ENCODE measurements at regions not wholly inside any gene's neighbourhood (a gene's known extent, or its start where the extent isn't known, plus 50 kb on each side); places are given as distances from the start of the nearest gene placed in this dataset.

DNA sequence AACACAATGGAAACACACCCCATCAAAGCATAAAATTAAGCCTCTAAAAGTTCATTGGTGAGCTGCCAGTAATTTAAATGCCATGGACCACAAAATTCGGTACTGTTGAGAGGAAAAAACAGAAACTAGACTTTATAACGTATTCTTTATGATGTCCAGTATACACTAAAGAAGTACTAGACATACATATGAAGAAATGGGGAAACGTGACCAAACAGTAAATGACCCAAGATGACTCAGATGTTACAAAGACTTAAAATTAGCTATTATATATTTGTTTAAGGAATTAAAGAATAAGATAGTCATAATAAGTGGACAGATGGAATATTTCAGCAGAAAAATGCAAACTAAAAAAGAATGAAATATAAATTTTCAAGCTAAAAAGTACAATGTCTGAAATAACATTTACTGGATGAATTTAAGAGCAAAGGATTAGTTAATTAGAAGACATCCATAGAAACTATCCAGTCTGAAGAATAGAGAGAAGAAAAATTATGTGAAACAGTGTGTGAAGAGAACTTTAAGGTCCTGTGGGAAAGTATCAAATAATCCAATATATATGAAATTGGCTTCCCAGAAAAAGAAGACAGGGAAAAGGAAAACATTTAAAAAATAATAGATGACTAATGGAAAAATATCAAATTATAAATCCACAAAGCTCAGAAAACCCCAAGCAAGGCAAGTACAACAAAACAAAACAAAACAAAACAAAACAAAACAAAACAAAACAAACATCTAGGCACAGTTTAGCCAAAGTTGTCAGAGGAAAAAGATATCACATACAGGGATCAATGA lies 69.4 kb downstream of the SAMD9 start:
- H3K4me3 ChIP-seq (ENCODE audit: low read length) = no peak overlapping the region
- TF ChIP-seq ZNF274 (IDR thresholded peaks at IDR 0.05; ENCODE audit: low read depth, low read length) = no peak

DNA sequence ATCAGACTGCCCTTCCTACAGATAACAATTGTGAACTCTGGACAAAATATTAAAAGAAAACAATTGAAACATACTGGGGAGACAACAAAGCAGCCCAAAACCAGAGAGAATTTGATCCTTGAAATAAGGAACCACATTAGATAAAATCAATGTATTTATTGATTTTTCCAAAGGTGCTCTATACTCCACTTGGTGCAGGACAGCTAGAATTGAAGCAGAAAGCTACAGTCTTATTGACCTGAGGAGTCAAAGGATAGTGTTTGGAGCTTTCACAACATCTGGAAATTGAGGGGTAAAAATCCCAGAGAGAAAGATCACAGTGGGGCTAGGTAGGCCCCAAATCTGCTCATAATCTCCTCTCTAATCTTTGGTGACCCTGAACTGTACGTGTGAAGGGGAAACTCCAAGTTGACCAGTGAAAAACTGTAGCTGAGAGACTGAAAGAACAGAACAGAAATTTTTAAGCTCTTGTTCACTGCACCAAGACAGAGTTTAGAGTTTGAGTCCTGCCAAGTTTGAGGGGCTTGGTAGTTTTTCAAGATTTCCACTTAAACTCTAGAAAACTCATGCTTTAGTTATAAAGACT lies 70.2 kb downstream of the SAMD9 start:
- H3K4me3 ChIP-seq (ENCODE audit: low read length) = no peak overlapping the region
- TF ChIP-seq ZNF274 (IDR thresholded peaks at IDR 0.05; ENCODE audit: low read depth, low read length) = no peak

DNA sequence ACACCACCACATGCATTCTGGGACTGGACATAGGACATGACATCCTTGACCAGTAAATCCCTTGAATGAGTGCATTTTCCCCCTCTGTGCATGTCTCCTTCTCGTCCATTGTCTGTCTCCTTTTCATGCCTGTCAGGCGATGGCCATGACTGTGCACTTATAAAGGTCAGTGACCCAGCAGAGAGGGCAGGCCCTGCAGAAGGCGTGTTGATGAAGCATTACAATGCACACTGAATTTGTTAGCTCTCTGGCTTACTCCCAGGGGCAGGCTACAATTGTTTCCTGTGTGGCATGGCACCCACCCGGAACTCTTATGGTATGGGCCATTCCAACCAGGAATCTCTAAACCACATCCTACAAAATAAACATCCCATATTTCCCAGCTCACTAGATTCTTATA lies 71.1 kb downstream of the SAMD9 start:
- H3K4me3 ChIP-seq (ENCODE audit: low read length) = no peak overlapping the region
- no peak for TF ChIP-seq ZNF274 (IDR thresholded peaks at IDR 0.05; ENCODE audit: low read depth, low read length)

DNA sequence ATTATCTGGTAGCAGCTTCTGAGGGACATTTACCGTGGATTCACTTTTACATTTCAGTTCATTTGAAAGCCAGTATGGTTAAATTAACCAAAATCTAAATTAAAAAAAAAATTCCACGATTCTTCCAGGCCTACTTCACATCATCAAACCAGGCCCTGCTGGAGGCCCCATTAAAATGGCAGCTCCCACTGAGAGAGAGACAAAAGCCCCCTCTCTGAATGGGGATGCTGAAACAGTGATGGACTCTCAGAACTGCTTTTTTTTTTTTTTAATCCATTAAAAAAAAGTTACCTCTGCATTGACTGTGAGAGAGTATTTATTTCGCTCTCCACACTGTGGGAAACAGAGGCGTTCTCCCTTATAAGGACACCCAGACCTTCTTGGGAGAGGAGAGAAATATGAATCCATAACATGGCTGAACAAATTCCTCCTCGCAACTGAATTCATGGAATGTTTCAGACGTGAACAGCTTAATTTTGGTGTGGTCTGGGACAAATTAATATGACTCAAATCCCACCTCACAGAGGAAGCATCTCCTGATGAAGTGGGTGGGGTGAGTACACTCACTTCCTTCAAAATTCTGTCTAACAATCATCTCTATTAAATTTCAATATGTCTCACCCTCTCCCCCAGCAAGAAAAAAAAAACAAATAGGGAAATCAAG lies 73.5 kb downstream of the SAMD9 start:
- H3K4me3 ChIP-seq (ENCODE audit: low read length) = no peak overlapping the region
- TF ChIP-seq ZNF274 (IDR thresholded peaks at IDR 0.05; ENCODE audit: low read depth, low read length) = no peak

DNA sequence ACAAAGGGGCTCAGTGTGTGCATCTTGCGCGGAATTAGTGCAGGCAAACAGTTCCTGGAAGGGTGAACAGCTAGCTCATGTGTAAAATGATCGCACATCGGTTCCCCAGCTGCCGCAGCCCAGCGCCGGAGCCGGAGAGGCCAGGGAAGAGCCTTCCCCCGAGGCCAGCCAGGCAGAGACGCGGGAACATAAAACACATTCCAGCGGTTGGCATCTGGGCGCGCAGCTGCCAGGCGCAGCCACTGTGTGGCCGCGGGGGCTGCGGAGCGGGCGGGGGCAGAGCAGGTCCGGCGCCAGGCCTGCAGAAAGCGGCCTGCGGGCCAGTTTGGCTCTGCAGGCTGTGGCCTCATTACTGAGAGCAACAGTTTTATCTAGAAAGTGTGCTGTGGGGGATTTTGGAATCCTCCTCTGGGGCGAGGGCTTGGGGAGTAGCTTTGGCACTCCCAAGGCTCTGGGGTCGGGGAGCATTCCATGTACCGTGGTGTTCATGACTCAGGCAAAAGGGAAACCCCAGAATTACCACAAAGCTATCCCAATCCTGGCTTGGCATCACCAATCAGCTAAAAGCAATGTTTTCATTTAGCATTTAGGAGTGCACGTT lies 74.3 kb downstream of the SAMD9 start:
- no peak for TF ChIP-seq ZNF274 (IDR thresholded peaks at IDR 0.05; ENCODE audit: low read depth, low read length)
- H3K4me3 ChIP-seq (ENCODE audit: low read length) = no peak overlapping the region

DNA sequence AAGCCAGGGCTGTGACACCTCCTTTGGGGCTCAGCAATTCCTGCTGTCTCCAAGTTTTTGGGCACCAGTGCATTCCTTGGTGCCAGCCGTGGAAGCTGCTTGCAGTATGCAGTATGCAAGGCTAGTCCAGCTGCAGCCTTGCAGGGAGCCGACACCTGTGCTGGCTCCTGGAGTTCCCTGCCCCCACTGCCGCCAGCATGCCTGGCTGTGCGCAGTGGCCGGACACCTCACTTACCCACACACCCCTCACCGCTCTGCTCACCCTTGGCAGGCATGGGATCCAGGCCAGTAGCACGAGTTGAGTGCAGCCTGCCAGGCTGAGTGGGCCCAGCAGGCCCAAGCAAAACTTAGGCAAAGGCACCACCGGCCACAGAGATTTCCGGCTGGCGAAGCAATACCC lies 77.4 kb downstream of the SAMD9 start:
- no peak for TF ChIP-seq ZNF274 (IDR thresholded peaks at IDR 0.05; ENCODE audit: low read depth, low read length)
- no peak overlapping the region for H3K4me3 ChIP-seq (ENCODE audit: low read length)

DNA sequence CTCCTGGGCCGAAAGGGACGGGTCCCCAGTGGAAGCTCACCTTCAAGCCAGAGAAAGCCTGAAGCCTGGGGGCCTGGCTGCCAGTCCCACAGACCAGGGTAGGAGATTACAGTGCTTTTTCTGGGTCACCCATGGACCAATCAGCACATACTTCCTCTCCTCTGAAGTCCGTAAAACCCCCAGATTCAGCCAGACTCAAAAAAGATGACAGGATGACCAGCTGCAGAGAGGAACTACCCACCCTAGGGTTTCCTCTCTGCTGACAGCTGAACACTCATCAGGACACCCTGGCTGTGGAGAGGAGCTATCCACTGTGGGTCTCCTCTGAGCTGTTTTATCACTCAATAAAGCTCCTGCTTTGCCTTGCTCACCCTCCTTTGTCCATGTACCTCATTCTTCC lies 78.0 kb downstream of the SAMD9 start:
- no peak for TF ChIP-seq ZNF274 (IDR thresholded peaks at IDR 0.05; ENCODE audit: low read depth, low read length)
- no peak overlapping the region for H3K4me3 ChIP-seq (ENCODE audit: low read length)

DNA sequence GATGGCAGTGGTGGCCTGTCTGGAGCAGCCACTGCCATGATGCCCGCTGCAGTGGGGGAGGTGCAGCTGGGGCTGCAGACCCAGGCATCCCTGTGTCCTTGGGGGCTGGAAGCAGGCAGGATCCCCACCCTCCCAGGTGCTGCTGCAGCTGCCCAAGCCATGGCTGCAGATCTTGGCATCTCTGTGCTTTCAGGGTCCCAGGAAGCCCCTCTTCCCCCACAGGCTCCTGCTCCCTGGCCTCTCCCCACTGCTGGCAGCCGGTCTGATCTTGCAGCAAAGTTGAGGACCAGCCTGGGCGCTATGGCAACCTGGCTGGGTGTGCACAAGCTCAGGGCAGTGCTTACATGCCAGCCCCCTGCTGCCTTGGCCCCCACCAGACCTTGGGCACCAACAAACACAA lies 78.5 kb downstream of the SAMD9 start:
- no peak overlapping the region for H3K4me3 ChIP-seq (ENCODE audit: low read length)
- TF ChIP-seq ZNF274 (IDR thresholded peaks at IDR 0.05; ENCODE audit: low read depth, low read length) = no peak

DNA sequence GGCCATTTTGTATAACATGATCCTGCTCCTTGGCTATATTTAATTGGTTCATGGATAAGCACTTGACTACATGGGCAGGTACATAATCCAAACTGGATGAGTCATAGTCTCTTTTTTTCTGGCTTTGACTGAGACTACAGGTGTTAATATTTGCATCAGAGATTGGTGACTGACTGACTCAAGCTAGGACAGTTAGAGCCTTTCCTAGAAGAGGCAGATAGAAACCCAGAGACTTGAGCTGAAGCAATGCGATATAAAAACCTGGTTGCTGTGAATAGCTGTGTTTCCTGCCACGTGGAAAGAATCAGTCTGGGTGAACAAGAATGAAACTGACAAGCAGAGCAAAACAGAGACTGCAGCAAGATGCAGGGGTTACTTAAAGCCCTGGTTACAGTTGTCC lies 81.0 kb downstream of the SAMD9 start:
- no peak overlapping the region for H3K4me3 ChIP-seq (ENCODE audit: low read length)
- TF ChIP-seq ZNF274 (IDR thresholded peaks at IDR 0.05; ENCODE audit: low read depth, low read length) = no peak

DNA sequence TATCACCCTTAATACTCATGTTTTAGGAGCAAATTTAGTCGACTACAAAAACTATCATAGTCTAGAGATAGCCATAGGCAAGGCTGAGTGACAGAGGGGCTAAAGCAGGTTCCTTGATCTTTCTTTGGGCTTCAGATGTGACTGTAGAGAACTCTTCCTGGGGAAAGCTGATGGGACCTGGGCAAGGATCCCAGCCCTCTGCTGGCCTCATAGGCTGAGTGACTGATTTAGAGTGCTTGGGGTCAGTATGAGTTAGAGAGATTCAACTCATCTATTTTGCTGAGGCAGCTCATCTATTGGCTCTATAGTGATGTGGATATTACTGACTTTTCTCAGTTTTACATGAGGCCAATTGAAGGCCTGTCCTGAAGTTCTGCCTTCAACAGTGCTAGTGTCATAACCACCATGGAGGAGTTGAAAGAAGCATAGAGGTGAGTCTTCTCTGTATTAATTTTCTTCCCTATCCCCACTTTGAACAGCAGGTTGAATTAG lies 81.6 kb downstream of the SAMD9 start:
- H3K4me3 ChIP-seq (ENCODE audit: low read length) = no peak overlapping the region
- no peak for TF ChIP-seq ZNF274 (IDR thresholded peaks at IDR 0.05; ENCODE audit: low read depth, low read length)

DNA sequence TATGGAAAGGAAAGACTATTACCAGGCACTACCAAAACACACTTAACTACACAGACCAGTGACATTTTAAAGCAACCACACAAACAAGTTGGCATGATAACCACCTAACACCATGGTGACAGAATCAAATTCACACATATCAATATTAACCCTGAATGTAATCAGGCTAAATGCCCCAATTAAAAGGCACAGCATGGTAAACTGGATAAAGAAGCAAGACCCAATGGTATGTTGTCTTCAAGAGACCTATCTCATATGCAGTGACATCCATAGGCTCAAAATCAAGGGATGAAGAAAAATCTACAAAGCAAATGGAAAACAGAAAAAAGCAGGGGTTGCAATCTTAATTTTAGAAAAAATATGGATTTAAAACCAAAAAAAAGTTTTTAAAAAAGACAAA lies 86.0 kb downstream of the SAMD9 start:
- no peak for TF ChIP-seq ZNF274 (IDR thresholded peaks at IDR 0.05; ENCODE audit: low read depth, low read length)

DNA sequence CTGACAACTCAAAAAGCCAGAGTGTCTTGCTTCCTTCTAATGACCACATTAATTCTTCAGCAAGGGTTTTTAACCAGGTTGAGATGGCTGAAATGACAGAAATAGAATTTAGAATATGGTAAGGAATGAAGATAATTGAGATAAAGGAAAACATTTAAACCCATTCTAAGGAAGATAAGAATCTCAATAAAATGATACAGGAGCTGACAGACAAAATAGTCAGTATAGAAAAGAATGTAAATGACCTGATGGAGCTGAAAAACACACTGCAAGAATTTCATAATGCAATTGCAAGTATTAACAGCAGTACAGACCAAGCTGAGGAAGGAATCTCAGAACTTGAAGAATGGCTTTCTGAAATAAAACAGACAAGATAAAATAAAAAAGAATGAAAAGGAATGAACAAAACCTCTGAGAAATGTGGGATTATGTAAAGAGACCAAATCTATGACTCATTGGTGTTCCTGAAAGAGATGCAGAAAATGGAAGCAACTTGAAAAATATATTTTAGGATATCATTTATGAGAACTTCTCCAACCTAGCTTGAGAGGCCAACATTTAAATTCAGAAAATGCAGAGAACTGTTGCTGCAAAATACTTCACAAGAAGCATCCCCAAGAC lies 87.1 kb downstream of the SAMD9 start:
- no peak for TF ChIP-seq ZNF274 (IDR thresholded peaks at IDR 0.05; ENCODE audit: low read depth, low read length)
- H3K4me3 ChIP-seq (ENCODE audit: low read length) = no peak overlapping the region

More for the DNA sequence above, 86.0 kb downstream of the SAMD9 start:
- no peak overlapping the region for H3K4me3 ChIP-seq (ENCODE audit: low read length)

DNA sequence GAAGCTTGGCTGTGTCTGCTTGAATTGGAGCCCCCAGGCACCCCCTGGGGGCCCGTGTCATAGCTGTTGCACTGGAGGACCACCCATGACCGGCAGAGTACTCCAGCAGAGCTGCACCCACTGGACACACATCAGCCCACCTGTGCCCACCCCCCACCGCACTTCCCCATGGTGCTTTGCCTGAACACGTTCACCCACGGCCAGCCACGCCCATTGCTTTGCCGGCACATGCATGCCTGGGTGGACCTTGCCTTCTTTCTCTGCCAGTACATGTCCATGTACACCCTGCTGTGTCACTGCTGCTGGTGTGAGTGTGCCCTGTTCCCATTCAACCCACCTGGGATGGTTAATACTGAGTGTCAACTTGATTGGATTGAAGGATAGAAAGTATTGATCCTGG lies 88.7 kb downstream of the SAMD9 start:
- H3K4me3 ChIP-seq (ENCODE audit: low read length) = no peak overlapping the region
- no peak for TF ChIP-seq ZNF274 (IDR thresholded peaks at IDR 0.05; ENCODE audit: low read depth, low read length)

DNA sequence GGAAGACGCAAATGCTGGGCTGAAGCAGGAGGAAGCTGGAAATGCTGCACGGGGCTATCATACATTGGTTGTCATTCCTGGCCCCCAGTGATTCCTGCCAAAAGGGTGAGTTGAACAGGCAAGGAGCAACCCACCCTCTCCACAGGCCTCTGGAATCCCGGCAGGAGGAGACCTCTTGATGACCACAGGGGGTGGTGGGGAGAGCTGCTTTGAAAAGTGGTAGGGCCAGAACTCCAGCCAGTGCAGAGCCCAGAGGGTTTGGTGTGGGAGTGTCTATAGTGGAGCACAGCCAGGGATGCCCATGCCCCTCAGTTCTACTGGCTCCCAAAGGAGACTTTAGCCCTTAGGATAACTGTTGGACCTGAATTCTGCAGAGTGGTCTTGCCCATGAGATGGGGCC lies 89.2 kb downstream of the SAMD9 start:
- no peak for TF ChIP-seq ZNF274 (IDR thresholded peaks at IDR 0.05; ENCODE audit: low read depth, low read length)
- H3K4me3 ChIP-seq (ENCODE audit: low read length) = no peak overlapping the region

All from GM08714 (cell line).